ENCODE measurements at regions not wholly inside any gene's neighbourhood (a gene's known extent, or its start where the extent isn't known, plus 50 kb on each side); places are given as distances from the start of the nearest gene placed in this dataset.

GRCh38 chr16:77488652-77489051, 53.8 kb upstream of the ADAMTS18 start:
- Histone ChIP-seq H3K27me3 (no peaks in the 10 kb centered on the region), H3K9me3 (no peaks in the 10 kb centered on the region), H3K27ac (no peak overlapping the region), H3K4me1 (no peaks in the 10 kb centered on the region), H3K36me3 (no peaks in the 10 kb centered on the region), H3K4me3 (no peak overlapping the region)
- WGBS (ENCODE audit: insufficient coverage, low coverage, low lambda C conversion rate, missing lambda C conversion rate), result 18% methylated on average over 3 of the region's 3 CpGs
- DNase-seq, result no peak
- intact Hi-C loops (cut with DNase I), result no loop called here
- no peak for ATAC-seq
- no peak for TF ChIP-seq CTCF (IDR thresholded peaks at IDR 0.05)
- no peak for TF ChIP-seq POLR2A (IDR thresholded peaks at IDR 0.05)

DNA sequence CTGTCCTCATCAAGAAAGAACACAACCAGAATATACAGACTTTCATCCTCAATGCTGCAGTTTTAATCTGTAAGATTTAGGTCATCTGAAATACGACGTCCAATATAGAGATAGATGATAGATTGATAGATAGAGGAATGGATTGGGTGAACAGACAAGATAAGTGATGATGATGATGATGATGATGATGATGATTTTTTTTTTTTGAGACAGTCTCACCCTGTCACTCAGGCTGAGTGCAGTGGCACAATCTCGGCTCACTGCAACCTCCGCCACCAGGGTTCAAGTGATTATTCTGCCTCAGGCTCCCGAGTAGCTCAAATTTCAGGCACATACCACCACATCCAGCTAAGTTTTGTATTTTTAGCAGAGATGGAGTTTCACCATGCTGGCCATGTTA, 56.3 kb upstream of the ADAMTS18 start:
- DNase-seq (no peak), ATAC-seq (no peak)
- TF ChIP-seq CTCF (IDR thresholded peaks at IDR 0.05) (no peak), POLR2A (IDR thresholded peaks at IDR 0.05) (no peak)
- Histone ChIP-seq H3K36me3 (no peaks in the 10 kb centered on the region), H3K27ac (no peak overlapping the region), H3K27me3 (no peaks in the 10 kb centered on the region), H3K4me1 (no peaks in the 10 kb centered on the region), H3K4me3 (no peak overlapping the region), H3K9me3 (no peaks in the 10 kb centered on the region)
- 57% methylated on average over 4 of the region's 5 CpGs for WGBS (ENCODE audit: insufficient coverage, low coverage, low lambda C conversion rate, missing lambda C conversion rate)
- intact Hi-C loops (cut with DNase I), result no loop called here

DNA sequence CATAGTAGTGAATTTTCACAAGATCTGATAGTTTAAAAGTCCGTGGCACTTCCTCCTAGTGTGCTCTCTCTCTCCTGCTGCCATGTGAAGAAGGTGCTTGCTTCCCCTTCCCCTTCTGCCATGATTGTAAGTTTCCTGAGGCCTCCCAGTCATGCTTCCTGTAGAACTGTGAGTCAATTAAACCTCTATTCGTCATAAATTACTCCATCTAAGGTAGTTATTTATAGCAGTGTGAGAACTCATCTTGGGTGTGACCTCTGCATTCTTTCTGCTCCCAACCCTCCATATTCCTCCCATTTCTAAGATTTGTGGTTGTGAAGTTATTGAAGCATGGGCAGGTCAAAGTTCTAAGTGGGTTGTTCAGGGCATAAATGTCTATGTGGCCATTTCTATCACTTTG, 62.1 kb upstream of the ADAMTS18 start:
- H3K27ac ChIP-seq, result no peak overlapping the region
- 25% methylated on average over 1 of the region's 2 CpGs for WGBS (ENCODE audit: insufficient coverage, low coverage, low lambda C conversion rate, missing lambda C conversion rate)
- no peaks in the 10 kb centered on the region for H3K9me3 ChIP-seq
- DNase-seq, result no peak
- ATAC-seq, result no peak
- no peak overlapping the region for H3K4me3 ChIP-seq
- TF ChIP-seq POLR2A (IDR thresholded peaks at IDR 0.05), result no peak
- no peak for TF ChIP-seq CTCF (IDR thresholded peaks at IDR 0.05)
- intact Hi-C loops (cut with DNase I), result no loop called here
- no peaks in the 10 kb centered on the region for H3K4me1 ChIP-seq
- H3K36me3 ChIP-seq, result no peaks in the 10 kb centered on the region
- no peaks in the 10 kb centered on the region for H3K27me3 ChIP-seq

GRCh38 chr16:77499373-77500285, 64.8 kb upstream of the ADAMTS18 start:
- ATAC-seq, result no peak
- 52% methylated on average over 12 of the region's 12 CpGs for WGBS (ENCODE audit: insufficient coverage, low coverage, low lambda C conversion rate, missing lambda C conversion rate)

More at GRCh38 chr16:77499373-77500285, 64.8 kb upstream of the ADAMTS18 start:
- Histone ChIP-seq H3K27me3 (no peaks in the 10 kb centered on the region), H3K36me3 (no peaks in the 10 kb centered on the region), H3K27ac (no peak overlapping the region), H3K4me1 (no peaks in the 10 kb centered on the region), H3K9me3 (no peaks in the 10 kb centered on the region), H3K4me3 (no peak overlapping the region)
- TF ChIP-seq POLR2A (IDR thresholded peaks at IDR 0.05), result no peak
- no peak for TF ChIP-seq CTCF (IDR thresholded peaks at IDR 0.05)
- DNase-seq, result no peak
- intact Hi-C loops (cut with DNase I), result no loop called here

Data from right lobe of liver (tissue), 6 donors.